ENCODE measurements at regions not wholly inside any gene's neighbourhood (a gene's known extent, or its start where the extent isn't known, plus 50 kb on each side); places are given as distances from the start of the nearest gene placed in this dataset.

- Histone ChIP-seq H3K27me3 (ENCODE audit: insufficient read depth, low read depth, low read length) (no peaks in the 10 kb centered on the region), H3K4me2 (ENCODE audit: low read length) (no peak overlapping the region), H4K20me1 (ENCODE audit: insufficient read depth) (no peaks in the 10 kb centered on the region), H3K4me3 (ENCODE audit: low read length) (no peak overlapping the region), H3F3A (ENCODE audit: insufficient read depth, low read length, poor library complexity, severe bottlenecking) (no peaks in the 10 kb centered on the region), H3K79me2 (replicated peaks; ENCODE audit: insufficient read depth, low read length) (no peaks in the 10 kb centered on the region), H3K36me3 (ENCODE audit: insufficient read depth, low read length) (no peaks in the 10 kb centered on the region), H3K9ac (ENCODE audit: low read length) (no peak overlapping the region), H3K27ac (ENCODE audit: low read length) (no peak overlapping the region), H3K9me3 (ENCODE audit: low read length) (no peaks in the 10 kb centered on the region), H2AFZ (ENCODE audit: low read depth, low read length) (no peak overlapping the region), H3K9me2 (ENCODE audit: insufficient read depth, low read length) (no peaks in the 10 kb centered on the region)
- TF ChIP-seq TAF1 (IDR thresholded peaks at IDR 0.05; ENCODE audit: low read depth) (no peak), MXI1 (conservative IDR thresholded peaks at IDR 0.05; ENCODE audit: poor library complexity, severe bottlenecking) (no peak), EZH2 (IDR thresholded peaks at IDR 0.05; ENCODE audit: borderline replicate concordance, insufficient read depth, low read length, poor library complexity, severe bottlenecking) (no peak), SMC3 (conservative IDR thresholded peaks at IDR 0.05; ENCODE audit: poor library complexity) (no peak), REST (IDR thresholded peaks at IDR 0.05; ENCODE audit: borderline replicate concordance) (no peak), POLR2AphosphoS5 (IDR thresholded peaks at IDR 0.05) (no peak), CTCF (IDR thresholded peaks at IDR 0.05; ENCODE audit: poor library complexity, severe bottlenecking) (no peak), EP300 (conservative IDR thresholded peaks at IDR 0.05; ENCODE audit: poor library complexity, severe bottlenecking) (no peak), RAD21 (conservative IDR thresholded peaks at IDR 0.05) (no peak)
Observed at GRCh38 chr13:82747958-82748357, 1134.3 kb downstream of the SLITRK1 start.

- Histone ChIP-seq H3K9me2 (ENCODE audit: insufficient read depth, low read length) (no peaks in the 10 kb centered on the region), H3F3A (ENCODE audit: insufficient read depth, low read length, poor library complexity, severe bottlenecking) (no peaks in the 10 kb centered on the region), H4K20me1 (ENCODE audit: insufficient read depth) (no peaks in the 10 kb centered on the region), H3K9ac (ENCODE audit: low read length) (no peak overlapping the region), H3K4me3 (ENCODE audit: low read length) (no peak overlapping the region), H3K79me2 (replicated peaks; ENCODE audit: insufficient read depth, low read length) (no peaks in the 10 kb centered on the region), H3K4me2 (ENCODE audit: low read length) (no peak overlapping the region), H3K27ac (ENCODE audit: low read length) (no peak overlapping the region), H3K36me3 (ENCODE audit: insufficient read depth, low read length) (no peaks in the 10 kb centered on the region), H3K9me3 (ENCODE audit: low read length) (no peaks in the 10 kb centered on the region), H3K27me3 (ENCODE audit: insufficient read depth, low read depth, low read length) (no peaks in the 10 kb centered on the region), H2AFZ (ENCODE audit: low read depth, low read length) (no peak overlapping the region)
- TF ChIP-seq TAF1 (IDR thresholded peaks at IDR 0.05; ENCODE audit: low read depth) (no peak), SMC3 (conservative IDR thresholded peaks at IDR 0.05; ENCODE audit: poor library complexity) (no peak), MXI1 (conservative IDR thresholded peaks at IDR 0.05; ENCODE audit: poor library complexity, severe bottlenecking) (no peak), RAD21 (conservative IDR thresholded peaks at IDR 0.05) (no peak), REST (IDR thresholded peaks at IDR 0.05; ENCODE audit: borderline replicate concordance) (no peak), EP300 (conservative IDR thresholded peaks at IDR 0.05; ENCODE audit: poor library complexity, severe bottlenecking) (no peak), CTCF (IDR thresholded peaks at IDR 0.05; ENCODE audit: poor library complexity, severe bottlenecking) (no peak), POLR2AphosphoS5 (IDR thresholded peaks at IDR 0.05) (no peak), EZH2 (IDR thresholded peaks at IDR 0.05; ENCODE audit: borderline replicate concordance, insufficient read depth, low read length, poor library complexity, severe bottlenecking) (no peak)
Observed at GRCh38 chr13:82747291-82747690, 1135.0 kb downstream of the SLITRK1 start.
